ENCODE measurements at regions not wholly inside any gene's neighbourhood (a gene's known extent, or its start where the extent isn't known, plus 50 kb on each side); places are given as distances from the start of the nearest gene placed in this dataset.

GRCh38 chr10:117927871-117928270, 118.9 kb downstream of the RAB11FIP2 start:
- TF ChIP-seq POLR2A (IDR thresholded peaks at IDR 0.05), result no peak
- TF ChIP-seq CTCF (IDR thresholded peaks at IDR 0.05 in 4 of 5, conservative IDR thresholded peaks at IDR 0.05 in 1 of 5), result no peak

Data from gastrocnemius medialis (tissue), 4 donors.